GM12878 (cell line): ENCODE measurements at regions not wholly inside any gene's neighbourhood (a gene's known extent, or its start where the extent isn't known, plus 50 kb on each side); places are given as distances from the start of the nearest gene placed in this dataset.

Experiments used
- ATAC-seq: fragments of 200-7000 bp; cut with Tn5 transposase; 3 replicates; pipeline ENCODE4 v1.9.1; 2020; ENCODE audit warnings: mild to moderate bottlenecking, moderate library complexity
- BruUV-seq: library from RNA; stranded (reverse); fragments of 400-500 nt; replicated peaks from 2 replicates; lab custom pipeline; 2021; lab: Mats Ljungman, UMichigan
- CTCF ChIA-PET: fragments of 300-600 bp; sonication (Branson Sonifier 250); formaldehyde crosslinking; extraction: SDS; loops from one replicate; lab custom pipeline; 2021; ENCODE audit warnings: inconsistent platforms; lab: Yijun Ruan, JAX
- POLR2A ChIA-PET: fragments of 350-600 bp; formaldehyde crosslinking; extraction: SDS; loops from one replicate; lab custom pipeline; 2021; ENCODE audit warnings: inconsistent platforms; lab: Charles Lee
- RAD21 ChIA-PET: fragments of 300-600 bp; sonication (Branson Sonifier 250); formaldehyde crosslinking; loops from one replicate; lab custom pipeline; 2023; ENCODE audit warnings: antibody characterized with exemption; ENCODE audit not compliant: unreplicated experiment; lab: Charles Lee
- SMC1A ChIA-PET: fragments of 300-600 bp; sonication (Branson Sonifier 250); formaldehyde crosslinking; loops from one replicate; lab custom pipeline; 2023; ENCODE audit not compliant: unreplicated experiment, uncharacterized antibody; lab: Charles Lee
- DNase-seq: peaks from one replicate; pipeline ENCODE4 v3.0.0-alpha.2; 2011; ENCODE audit warnings: low read depth, low spot score
- FAIRE-seq: peaks from 3 replicates; lab custom pipeline; 2011; peaks lifted over from hg19 to GRCh38; lab: Jason Lieb, UNC
- H2AFZ ChIP-seq: 2 replicates; pipeline ENCODE4 v1.6.0; 2011; ENCODE audit warnings: low read depth, low read length, control low read depth; ENCODE audit not compliant: control insufficient read depth
- H3K27ac ChIP-seq: 2 replicates; pipeline ENCODE4 v1.5.1; 2011; ENCODE audit warnings: control low read depth; ENCODE audit not compliant: control insufficient read depth, insufficient read depth
- H3K27me3 ChIP-seq, 2 experiments: replicated peaks in 1 of 2; 2 replicates each; pipeline versions ENCODE4 v1.6.0 to v1.6.1; 2011; ENCODE audit warnings: low read length in 1 of 2; ENCODE audit not compliant: control insufficient read depth in 2 of 2, insufficient read depth in 2 of 2
- H3K36me3 ChIP-seq, 2 experiments: 2 replicates each; pipeline ENCODE4 v1.5.1; 2011; ENCODE audit warnings: low read length in 1 of 2; ENCODE audit not compliant: control insufficient read depth in 2 of 2, insufficient read depth in 2 of 2
- H3K4me1 ChIP-seq: 2 replicates; pipeline ENCODE4 v1.6.1; 2011; ENCODE audit warnings: mild to moderate bottlenecking, low read length, moderate library complexity, mixed read lengths; ENCODE audit not compliant: control insufficient read depth, insufficient read depth
- H3K4me2 ChIP-seq: 2 replicates; pipeline ENCODE4 v1.6.0; 2011; ENCODE audit warnings: control low read depth; ENCODE audit not compliant: control insufficient read depth, insufficient read depth
- H3K4me3 ChIP-seq: fragments of 200-600 bp; sonication (generic); 2 replicates; pipeline ENCODE4 v1.5.1; 2016
- H3K79me2 ChIP-seq: 2 replicates; pipeline ENCODE4 v1.6.0; 2011; ENCODE audit warnings: low read length; ENCODE audit not compliant: control insufficient read depth, insufficient read depth
- H3K9ac ChIP-seq: 2 replicates; pipeline ENCODE4 v1.8.0; 2011; ENCODE audit warnings: low read length, control low read depth, mixed read lengths; ENCODE audit not compliant: control insufficient read depth, insufficient read depth
- H3K9me3 ChIP-seq: replicated peaks from 3 replicates; pipeline ENCODE4 v1.5.1; 2011; ENCODE audit warnings: mild to moderate bottlenecking, low read length; ENCODE audit not compliant: control insufficient read depth, insufficient read depth
- H4K20me1 ChIP-seq: 2 replicates; pipeline ENCODE4 v1.6.0; 2011; ENCODE audit not compliant: control insufficient read depth, insufficient read depth
- ATF3 ChIP-seq: IDR thresholded peaks from 2 replicates; pipeline ENCODE4 v1.6.1; 2011; ENCODE audit warnings: low read depth, mild to moderate bottlenecking, low read length, moderate library complexity, borderline replicate concordance; ENCODE audit errors: extremely low read depth
- CEBPB ChIP-seq, 2 experiments: fragments of 150-350 bp in 1 of 2; IDR thresholded peaks; 2 replicates each; pipeline ENCODE4 v1.6.1; 2012 to 2014; ENCODE audit warnings: low read depth in 2 of 2, low read length in 2 of 2, borderline replicate concordance in 1 of 2, inconsistent platforms in 1 of 2
- E2F4 ChIP-seq: IDR thresholded peaks from 2 replicates; pipeline ENCODE4 v1.6.1; 2012; ENCODE audit warnings: low read depth, low read length, improper control_type of control experiment
- E4F1 ChIP-seq: fragments of 450-650 bp; IDR thresholded peaks from 2 replicates; pipeline ENCODE4 v1.6.1; 2018; ENCODE audit warnings: borderline replicate concordance, mild to moderate bottlenecking; ENCODE audit not compliant: partially characterized antibody
- FOS ChIP-seq: IDR thresholded peaks from 3 replicates; pipeline ENCODE4 v1.6.1; 2011; ENCODE audit warnings: borderline replicate concordance; ENCODE audit not compliant: insufficient read length; ENCODE audit errors: extremely low read depth
- HDAC2 ChIP-seq: fragments of 200-600 bp; sonication (generic); IDR thresholded peaks from 2 replicates; pipeline ENCODE4 v1.6.1; 2017
- IKZF1 ChIP-seq: fragments of 450-650 bp; conservative IDR thresholded peaks from 2 replicates; pipeline ENCODE4 v1.6.1; 2017; ENCODE audit warnings: antibody characterized with exemption, mild to moderate bottlenecking
- NR2F1 ChIP-seq: fragments of 450-650 bp; conservative IDR thresholded peaks from 2 replicates; pipeline ENCODE4 v1.6.1; 2017; ENCODE audit warnings: mild to moderate bottlenecking
- PML ChIP-seq: IDR thresholded peaks from 2 replicates; pipeline ENCODE4 v1.6.1; 2012; ENCODE audit warnings: low read length, inconsistent platforms
- RAD51 ChIP-seq: fragments of 450-650 bp; IDR thresholded peaks from 2 replicates; pipeline ENCODE4 v1.6.1; 2016; ENCODE audit warnings: moderate library complexity, mild to moderate bottlenecking, inconsistent platforms
- RELA ChIP-seq: fragments of 450-650 bp; IDR thresholded peaks from 2 replicates; pipeline ENCODE4 v1.8.0; 2014; ENCODE audit warnings: borderline replicate concordance; ENCODE audit not compliant: partially characterized antibody
- REST ChIP-seq: IDR thresholded peaks from 2 replicates; pipeline ENCODE4 v1.6.1; 2012; ENCODE audit warnings: mild to moderate bottlenecking, low read depth, low read length
- SPI1 ChIP-seq: IDR thresholded peaks from 2 replicates; pipeline ENCODE4 v1.6.1; 2011; ENCODE audit warnings: low read depth, mild to moderate bottlenecking, low read length, moderate library complexity, borderline replicate concordance; ENCODE audit not compliant: insufficient read depth
- SUZ12 ChIP-seq: fragments of 200-600 bp; sonication (generic); IDR thresholded peaks from one replicate; pipeline ENCODE4 v1.6.1; 2018; ENCODE audit warnings: antibody characterized with exemption, mild to moderate bottlenecking; ENCODE audit not compliant: unreplicated experiment
- WGBS: methylation state at CpG from one replicate; pipeline ENCODE4 v1.1.6; 2016; ENCODE audit warnings: low lambda C conversion rate; ENCODE audit not compliant: insufficient replicate concordance, insufficient coverage; ENCODE audit errors: missing lambda C conversion rate; 5-methylcytosine and 5-hydroxymethylcytosine counted together
- in situ Hi-C: fragments of 300-500 bp; cut with MboI; formaldehyde crosslinking; loops from 9 replicates; pipeline ENCODE4 v1.14.3; 2018; ENCODE audit warnings: mixed read lengths
- intact Hi-C: fragments of 100-400 bp; cut with micrococcal nuclease; formaldehyde crosslinking; loops from one replicate; pipeline ENCODE4 v1.14.2; 2022; ENCODE audit not compliant: unreplicated experiment
- TF ChIP-seq, protein P1 (sequence below): fragments of 450-650 bp; IDR thresholded peaks from 2 replicates; pipeline ENCODE4 v1.6.1; 2016; ENCODE audit warnings: mild to moderate bottlenecking

DNA sequence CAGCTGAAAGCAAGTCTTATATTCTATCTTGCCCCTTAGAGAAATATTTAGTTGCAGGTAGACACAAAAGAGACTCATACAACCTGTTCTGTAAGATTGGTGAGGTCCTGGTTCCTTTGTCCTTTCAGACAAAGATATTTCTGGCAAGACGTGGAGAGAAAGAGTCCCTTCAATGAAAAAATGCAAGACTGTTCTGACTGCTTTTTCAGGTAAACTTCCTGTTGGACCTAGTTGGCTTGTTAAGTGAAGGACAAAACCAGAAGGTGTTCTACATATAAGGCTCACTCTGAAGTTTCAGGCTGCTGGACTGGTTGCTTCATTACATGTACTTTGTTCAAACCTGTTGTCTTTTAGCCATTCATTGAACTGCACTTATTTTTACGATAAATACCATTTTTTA is 119.0 kb upstream of the PTPRZ1 start:
- ChIA-PET POLR2A (no interaction called here), CTCF (interaction anchor here (1.5 kb wide), 1 partner anchor 240 kb away, joined by 11 read pairs; no protein-coding TSS in a partner anchor), SMC1A (interaction anchor here (0.9 to 4.3 kb wide), 2 partner anchors 81 to 240 kb away, joined by 3 to 26 read pairs; no protein-coding TSS in a partner anchor), RAD21 (no interaction called here)
- no peaks in the 10 kb centered on the region for H3K9me3 ChIP-seq
- H3K27me3 ChIP-seq: no peaks in the 10 kb centered on the region
- in situ Hi-C loops: no loop called here
- no peak overlapping the region for H2AFZ ChIP-seq
- H3K36me3 ChIP-seq: no peaks in the 10 kb centered on the region
- no peak overlapping the region for H3K4me2 ChIP-seq
- BruUV-seq: no TSS peak
- no peak overlapping the region for H3K27ac ChIP-seq
- H3K9ac ChIP-seq: no peak overlapping the region
- intact Hi-C loops: no loop called here
- H4K20me1 ChIP-seq: no peaks in the 10 kb centered on the region
- no peaks in the 10 kb centered on the region for H3K4me1 ChIP-seq
- no peak overlapping the region for H3K4me3 ChIP-seq
- DNase-seq (no peak), FAIRE-seq (no peak), ATAC-seq (no peak)
- no peak for TF ChIP-seq HDAC2
- TF ChIP-seq, protein P1, sequence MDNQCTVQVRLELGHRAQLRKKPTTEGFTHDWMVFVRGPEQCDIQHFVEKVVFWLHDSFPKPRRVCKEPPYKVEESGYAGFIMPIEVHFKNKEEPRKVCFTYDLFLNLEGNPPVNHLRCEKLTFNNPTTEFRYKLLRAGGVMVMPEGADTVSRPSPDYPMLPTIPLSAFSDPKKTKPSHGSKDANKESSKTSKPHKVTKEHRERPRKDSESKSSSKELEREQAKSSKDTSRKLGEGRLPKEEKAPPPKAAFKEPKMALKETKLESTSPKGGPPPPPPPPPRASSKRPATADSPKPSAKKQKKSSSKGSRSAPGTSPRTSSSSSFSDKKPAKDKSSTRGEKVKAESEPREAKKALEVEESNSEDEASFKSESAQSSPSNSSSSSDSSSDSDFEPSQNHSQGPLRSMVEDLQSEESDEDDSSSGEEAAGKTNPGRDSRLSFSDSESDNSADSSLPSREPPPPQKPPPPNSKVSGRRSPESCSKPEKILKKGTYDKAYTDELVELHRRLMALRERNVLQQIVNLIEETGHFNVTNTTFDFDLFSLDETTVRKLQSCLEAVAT: no peak
- no peak for TF ChIP-seq E4F1
- TF ChIP-seq RELA: no peak
- TF ChIP-seq FOS: no peak
- no peak for TF ChIP-seq PML
- no peak for TF ChIP-seq E2F4
- no peak for TF ChIP-seq CEBPB (IDR thresholded peaks at IDR 0.05; ENCODE audit: borderline replicate concordance in 1 of 2, low read depth in 2 of 2, low read length in 2 of 2)
- TF ChIP-seq REST: no peak
- no peak for TF ChIP-seq IKZF1
- no peak for TF ChIP-seq NR2F1
- TF ChIP-seq RAD51: no peak
- TF ChIP-seq SPI1: no peak
- TF ChIP-seq ATF3: no peak
- no peak for TF ChIP-seq SUZ12
- no peaks in the 10 kb centered on the region for H3K79me2 ChIP-seq
- 8% methylated on average over 2 of the region's 2 CpGs for WGBS
